ENCODE measurements at regions not wholly inside any gene's neighbourhood (a gene's known extent, or its start where the extent isn't known, plus 50 kb on each side); places are given as distances from the start of the nearest gene placed in this dataset.

DNA sequence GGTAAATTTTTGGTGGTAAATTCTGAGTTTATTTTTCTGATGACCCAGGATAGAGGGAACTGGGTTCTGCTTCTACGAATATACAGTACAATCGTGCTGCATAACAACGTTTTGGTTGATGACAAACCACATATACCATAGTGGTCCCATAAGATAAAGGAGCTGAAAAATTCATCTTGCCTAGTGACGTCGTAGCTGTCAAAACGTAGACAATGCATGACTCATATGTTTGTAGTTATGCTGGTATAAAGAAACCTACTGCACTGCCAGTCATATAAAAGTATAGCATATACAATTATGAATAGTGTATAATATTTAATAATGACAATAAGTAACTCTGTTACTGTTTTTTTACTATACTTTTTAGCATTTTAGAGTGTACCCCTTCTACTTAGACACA, 244.0 kb downstream of the GAS1 start:
- no peak for TF ChIP-seq CTCF (IDR thresholded peaks at IDR 0.05 in 2 of 3, conservative IDR thresholded peaks at IDR 0.05 in 1 of 3; ENCODE audit: insufficient read depth in 2 of 3, low read depth in 1 of 3, low read length in 3 of 3)
- no peak for TF ChIP-seq TCF7L2 (IDR thresholded peaks at IDR 0.05; ENCODE audit: low read depth, low read length)
- TF ChIP-seq ZBTB7A (IDR thresholded peaks at IDR 0.05; ENCODE audit: borderline replicate concordance, control insufficient read depth, low read depth, low read length), result no peak
- no peak for TF ChIP-seq SIN3A (IDR thresholded peaks at IDR 0.05; ENCODE audit: borderline replicate concordance in 2 of 2, control insufficient read depth in 1 of 2, low read depth in 2 of 2, low read length in 2 of 2)
- no peak for TF ChIP-seq KAT8 (IDR thresholded peaks at IDR 0.05; ENCODE audit: low read depth)
- no peak for TF ChIP-seq RAD21 (CRISPR knock-in tag; conservative IDR thresholded peaks at IDR 0.05 in 1 of 2, IDR thresholded peaks at IDR 0.05 in 1 of 2)
- TF ChIP-seq, protein P1, sequence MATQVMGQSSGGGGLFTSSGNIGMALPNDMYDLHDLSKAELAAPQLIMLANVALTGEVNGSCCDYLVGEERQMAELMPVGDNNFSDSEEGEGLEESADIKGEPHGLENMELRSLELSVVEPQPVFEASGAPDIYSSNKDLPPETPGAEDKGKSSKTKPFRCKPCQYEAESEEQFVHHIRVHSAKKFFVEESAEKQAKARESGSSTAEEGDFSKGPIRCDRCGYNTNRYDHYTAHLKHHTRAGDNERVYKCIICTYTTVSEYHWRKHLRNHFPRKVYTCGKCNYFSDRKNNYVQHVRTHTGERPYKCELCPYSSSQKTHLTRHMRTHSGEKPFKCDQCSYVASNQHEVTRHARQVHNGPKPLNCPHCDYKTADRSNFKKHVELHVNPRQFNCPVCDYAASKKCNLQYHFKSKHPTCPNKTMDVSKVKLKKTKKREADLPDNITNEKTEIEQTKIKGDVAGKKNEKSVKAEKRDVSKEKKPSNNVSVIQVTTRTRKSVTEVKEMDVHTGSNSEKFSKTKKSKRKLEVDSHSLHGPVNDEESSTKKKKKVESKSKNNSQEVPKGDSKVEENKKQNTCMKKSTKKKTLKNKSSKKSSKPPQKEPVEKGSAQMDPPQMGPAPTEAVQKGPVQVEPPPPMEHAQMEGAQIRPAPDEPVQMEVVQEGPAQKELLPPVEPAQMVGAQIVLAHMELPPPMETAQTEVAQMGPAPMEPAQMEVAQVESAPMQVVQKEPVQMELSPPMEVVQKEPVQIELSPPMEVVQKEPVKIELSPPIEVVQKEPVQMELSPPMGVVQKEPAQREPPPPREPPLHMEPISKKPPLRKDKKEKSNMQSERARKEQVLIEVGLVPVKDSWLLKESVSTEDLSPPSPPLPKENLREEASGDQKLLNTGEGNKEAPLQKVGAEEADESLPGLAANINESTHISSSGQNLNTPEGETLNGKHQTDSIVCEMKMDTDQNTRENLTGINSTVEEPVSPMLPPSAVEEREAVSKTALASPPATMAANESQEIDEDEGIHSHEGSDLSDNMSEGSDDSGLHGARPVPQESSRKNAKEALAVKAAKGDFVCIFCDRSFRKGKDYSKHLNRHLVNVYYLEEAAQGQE (IDR thresholded peaks at IDR 0.05; ENCODE audit: borderline replicate concordance), result no peak
- TF ChIP-seq, protein P1 (CRISPR knock-in tag; IDR thresholded peaks at IDR 0.05; ENCODE audit: low read depth), result no peak
- TF ChIP-seq, protein P2, sequence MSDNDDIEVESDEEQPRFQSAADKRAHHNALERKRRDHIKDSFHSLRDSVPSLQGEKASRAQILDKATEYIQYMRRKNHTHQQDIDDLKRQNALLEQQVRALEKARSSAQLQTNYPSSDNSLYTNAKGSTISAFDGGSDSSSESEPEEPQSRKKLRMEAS (CRISPR knock-in tag; IDR thresholded peaks at IDR 0.05), result no peak
- no peak for TF ChIP-seq NR2C1 (IDR thresholded peaks at IDR 0.05)
- no peak for TF ChIP-seq NR2C1 (tag; IDR thresholded peaks at IDR 0.05)
- TF ChIP-seq PYGO2 (tag; IDR thresholded peaks at IDR 0.05), result no peak
- TF ChIP-seq NR1H2 (CRISPR knock-in tag; IDR thresholded peaks at IDR 0.05), result no peak
- TF ChIP-seq, protein P3, sequence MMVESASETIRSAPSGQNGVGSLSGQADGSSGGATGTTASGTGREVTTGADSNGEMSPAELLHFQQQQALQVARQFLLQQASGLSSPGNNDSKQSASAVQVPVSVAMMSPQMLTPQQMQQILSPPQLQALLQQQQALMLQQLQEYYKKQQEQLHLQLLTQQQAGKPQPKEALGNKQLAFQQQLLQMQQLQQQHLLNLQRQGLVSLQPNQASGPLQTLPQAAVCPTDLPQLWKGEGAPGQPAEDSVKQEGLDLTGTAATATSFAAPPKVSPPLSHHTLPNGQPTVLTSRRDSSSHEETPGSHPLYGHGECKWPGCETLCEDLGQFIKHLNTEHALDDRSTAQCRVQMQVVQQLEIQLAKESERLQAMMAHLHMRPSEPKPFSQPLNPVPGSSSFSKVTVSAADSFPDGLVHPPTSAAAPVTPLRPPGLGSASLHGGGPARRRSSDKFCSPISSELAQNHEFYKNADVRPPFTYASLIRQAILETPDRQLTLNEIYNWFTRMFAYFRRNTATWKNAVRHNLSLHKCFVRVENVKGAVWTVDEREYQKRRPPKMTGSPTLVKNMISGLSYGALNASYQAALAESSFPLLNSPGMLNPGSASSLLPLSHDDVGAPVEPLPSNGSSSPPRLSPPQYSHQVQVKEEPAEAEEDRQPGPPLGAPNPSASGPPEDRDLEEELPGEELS (CRISPR knock-in tag; IDR thresholded peaks at IDR 0.05; ENCODE audit: borderline replicate concordance), result no peak
- TF ChIP-seq ZKSCAN1 (IDR thresholded peaks at IDR 0.05; ENCODE audit: low read depth, low read length), result no peak
- no peak for TF ChIP-seq MLX (CRISPR knock-in tag; conservative IDR thresholded peaks at IDR 0.05)

Measured in K562 (cell line).